ENCODE measurements at regions not wholly inside any gene's neighbourhood (a gene's known extent, or its start where the extent isn't known, plus 50 kb on each side); places are given as distances from the start of the nearest gene placed in this dataset.
"Not testable (repeated sequence)": the region's sequence is repeated elsewhere in the genome, so short reads cannot be mapped to it uniquely, and the experiment has no call there.

DNA sequence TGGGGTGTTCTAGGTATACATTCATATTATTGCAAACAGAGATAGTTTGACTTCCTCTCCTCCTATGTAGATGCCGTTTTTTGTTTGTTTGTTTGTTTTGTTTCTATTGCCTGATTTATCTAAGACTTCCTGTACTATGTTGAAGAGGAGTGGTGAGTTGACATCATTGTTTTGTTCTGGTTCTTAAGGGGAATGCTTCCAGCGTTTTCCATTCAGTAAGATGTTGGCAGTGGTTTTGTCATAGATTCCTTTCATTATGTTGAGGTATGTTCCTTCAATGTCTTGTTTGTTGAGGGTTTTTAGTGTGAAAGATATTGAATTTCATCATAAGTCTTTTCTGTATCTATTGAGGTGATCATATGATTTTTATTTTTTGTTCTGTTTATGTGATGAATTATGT is 401.6 kb upstream of the EPHA5 start:
- no peak for DNase-seq

DNA sequence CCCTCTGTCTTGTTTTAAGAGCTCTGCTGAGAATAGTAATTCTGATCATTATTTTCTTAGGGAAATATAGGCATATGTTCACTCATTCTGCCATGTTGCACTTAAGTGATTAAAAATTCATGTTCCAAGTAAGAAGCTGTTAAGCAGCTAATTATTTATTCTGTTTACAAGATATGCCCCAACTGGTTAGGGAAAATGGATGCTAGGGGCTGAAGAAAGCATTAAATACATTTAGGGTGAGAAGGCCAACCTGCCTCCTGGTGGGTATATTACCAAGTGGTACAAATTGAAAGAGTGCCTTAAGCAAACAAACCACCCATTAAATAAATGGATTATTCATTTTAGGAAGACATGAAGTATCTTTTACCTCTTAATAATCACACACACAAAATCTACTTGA is 392.6 kb upstream of the EPHA5 start:
- DNase-seq: no peak

DNA sequence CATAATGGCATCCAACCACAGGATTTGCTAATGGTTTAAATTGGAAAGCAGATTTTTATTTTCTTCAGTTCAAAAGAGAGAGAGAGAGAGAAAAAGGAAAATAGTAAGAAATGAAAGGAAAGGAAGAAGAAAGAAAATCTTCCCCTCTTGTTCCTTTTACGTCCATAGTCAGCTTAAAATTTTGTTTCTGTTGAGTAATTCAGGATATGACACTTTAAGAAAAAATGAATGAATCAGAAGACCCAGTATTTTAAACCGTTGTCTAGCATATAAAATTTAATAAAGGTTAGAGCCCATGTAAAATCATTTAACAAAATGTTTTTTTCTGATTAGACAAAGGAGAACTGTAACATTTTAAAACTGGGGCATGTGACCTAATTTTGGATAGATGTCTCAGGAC is 391.8 kb upstream of the EPHA5 start:
- DNase-seq: no peak

DNA sequence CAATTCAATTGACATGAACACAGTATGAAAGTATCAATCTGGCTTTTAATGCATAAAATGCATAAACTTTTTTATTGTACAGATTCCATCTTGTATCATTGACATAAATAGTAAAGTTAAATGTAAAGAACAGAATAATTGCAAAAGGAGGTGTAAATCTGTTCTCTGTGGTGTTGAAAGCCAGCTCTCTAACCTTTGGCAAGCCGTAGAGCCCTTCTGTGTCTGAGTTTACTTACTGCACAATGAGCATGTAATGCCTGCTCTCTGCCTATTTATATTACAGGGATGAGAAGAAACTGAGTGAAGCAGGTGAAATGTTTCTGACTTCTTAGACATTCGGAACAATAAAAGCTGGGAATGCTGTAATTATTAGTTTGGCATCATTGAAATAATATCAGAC is 389.3 kb upstream of the EPHA5 start:
- DNase-seq: no peak

DNA sequence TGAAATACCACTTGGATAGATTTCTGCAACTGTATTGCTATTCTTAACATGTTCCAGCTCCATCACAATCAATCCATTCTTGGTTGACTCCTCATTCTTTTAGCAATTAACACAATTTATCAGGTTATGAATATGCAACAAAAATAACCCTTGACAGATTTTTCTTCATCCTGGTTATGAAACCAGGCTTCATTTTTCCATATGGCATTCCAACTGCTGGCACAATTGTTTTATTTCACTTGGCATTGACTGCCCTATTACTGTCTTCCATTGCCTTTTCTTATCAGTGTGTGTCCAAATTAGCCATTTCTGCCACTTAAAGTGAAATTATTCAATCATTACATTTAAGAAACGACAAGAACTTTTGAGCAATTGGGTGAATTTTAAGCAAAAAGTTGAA is 388.8 kb upstream of the EPHA5 start:
- DNase-seq: no peak

DNA sequence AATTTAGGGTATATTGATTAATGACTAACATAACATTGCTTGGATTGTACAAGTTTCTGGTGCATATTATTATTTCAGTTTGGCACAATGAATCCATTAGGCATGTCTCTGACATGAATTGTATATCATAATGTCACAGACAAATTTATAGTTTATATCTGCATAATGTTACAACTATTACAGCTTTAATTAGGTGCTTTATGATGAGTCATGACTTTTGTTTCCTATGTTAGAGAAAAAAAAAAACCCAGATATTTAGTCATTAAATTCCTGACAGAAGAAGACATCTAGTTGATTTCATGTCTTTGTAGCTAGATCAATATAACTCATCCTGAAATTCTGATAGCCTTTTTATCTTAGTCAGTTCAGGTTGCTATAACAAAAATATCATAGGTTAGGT is 385.7 kb upstream of the EPHA5 start:
- no peak for DNase-seq

DNA sequence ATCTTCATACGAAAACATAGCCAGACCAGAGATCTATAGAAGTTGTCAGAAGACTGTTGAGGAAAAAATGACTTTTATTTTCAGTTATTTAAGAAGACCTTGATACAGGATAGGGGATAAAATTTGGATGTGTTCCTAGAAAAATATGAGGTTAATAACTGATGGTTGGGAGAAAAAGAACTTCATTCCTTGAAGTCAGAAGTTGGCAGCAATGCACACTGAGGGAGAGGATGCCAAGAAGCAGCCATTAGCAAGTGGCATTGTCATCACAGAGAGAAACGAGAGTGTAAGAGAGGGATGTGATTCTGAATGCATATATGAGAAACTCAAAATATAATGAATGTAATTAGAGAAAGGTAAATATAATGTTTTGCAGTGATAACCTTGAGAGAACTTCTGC is 382.1 kb upstream of the EPHA5 start:
- no peak for DNase-seq

DNA sequence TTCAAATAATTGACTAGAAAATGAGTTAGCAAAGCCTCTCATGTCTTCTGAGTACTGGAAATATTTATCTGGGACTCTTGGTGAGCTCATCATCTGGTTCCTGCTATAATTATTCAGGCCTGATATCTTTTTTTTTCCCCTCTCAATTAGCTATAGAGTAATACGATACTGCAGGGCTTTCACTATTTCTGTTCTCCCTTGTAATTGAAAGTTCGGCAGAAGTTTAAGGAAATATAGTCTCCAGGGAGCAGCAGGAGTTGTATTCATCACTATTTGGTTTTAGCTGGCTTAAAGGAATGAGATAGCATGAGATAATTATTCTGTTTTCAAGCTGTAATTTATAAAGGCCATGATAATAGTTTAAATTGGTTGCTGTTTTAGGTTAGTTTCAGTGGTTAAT is 378.6 kb upstream of the EPHA5 start:
- no peak for DNase-seq

DNA sequence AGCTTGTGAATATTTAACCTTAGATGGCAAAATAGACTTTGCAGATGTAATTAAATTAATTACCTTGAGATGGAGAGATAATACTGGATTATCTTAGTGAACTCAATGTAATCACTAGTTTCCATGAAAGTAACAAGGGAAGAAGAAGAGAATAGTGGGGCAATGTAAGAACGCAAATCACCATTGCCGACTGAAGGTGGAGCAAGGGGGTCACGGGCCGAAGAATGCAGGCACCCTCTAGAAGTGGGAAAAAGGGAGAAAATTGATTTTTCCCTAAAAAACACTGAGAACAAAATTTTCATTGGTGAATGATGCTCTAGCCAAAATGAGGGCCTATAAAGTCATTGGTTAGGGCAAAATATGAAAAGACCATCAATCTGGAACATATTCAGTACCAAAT is 375.6 kb upstream of the EPHA5 start:
- no peak for DNase-seq

DNA sequence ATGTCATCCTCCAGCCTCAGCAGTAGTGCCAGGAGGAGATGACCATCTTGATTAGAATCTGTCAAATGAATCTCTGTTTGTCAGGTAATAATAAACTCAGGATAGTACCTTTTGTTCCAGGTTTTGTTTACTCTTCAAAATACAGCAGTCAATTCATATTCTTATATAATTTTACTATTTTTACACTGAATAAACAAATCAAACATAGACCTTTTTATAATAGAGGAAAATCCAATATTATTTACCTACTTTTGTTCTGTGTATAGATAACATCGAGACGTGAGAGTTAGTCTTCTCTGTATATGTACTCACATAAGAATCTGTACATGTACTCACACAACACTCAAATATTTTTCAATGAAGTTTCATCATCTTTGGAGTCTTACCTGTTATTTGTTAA is 365.4 kb upstream of the EPHA5 start:
- DNase-seq: no peak

DNA sequence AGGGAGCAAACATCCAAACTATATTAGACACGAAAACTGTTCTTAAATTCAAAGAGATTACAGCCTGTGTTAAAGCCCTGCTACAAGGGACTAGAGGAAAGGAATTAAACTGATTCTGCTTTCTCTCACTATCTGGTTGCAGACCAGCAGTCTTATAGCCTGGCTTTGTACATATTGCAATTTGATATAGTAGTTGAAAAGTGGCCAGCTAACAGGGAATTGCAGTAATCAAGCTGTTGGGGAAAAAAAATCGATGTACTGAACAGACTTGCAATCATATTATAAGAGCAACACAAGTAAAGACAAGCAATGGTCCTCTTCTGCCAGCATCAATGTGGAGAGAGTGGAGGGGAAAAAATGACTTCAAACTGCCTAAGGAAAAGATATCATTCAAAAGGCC is 364.4 kb upstream of the EPHA5 start:
- DNase-seq: no peak

DNA sequence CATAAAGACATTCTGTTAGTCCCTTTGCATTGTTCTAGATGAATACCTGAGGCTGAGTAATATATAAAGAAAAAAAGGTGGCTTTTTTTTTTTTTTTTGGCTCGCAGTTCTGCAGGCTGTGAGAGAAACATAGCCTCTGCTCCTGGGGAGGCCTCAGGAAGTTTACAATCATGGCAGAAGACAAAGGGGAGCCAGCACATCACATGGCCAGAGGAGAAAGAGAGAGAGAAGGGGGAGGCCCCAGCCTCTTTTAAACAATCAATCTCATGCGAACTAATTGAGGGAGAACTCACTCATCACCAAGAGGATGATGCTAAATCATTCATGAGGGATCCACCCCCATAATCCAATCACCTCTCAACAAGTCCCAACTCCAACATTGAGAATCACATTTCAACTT is 364.0 kb upstream of the EPHA5 start:
- no peak for DNase-seq

DNA sequence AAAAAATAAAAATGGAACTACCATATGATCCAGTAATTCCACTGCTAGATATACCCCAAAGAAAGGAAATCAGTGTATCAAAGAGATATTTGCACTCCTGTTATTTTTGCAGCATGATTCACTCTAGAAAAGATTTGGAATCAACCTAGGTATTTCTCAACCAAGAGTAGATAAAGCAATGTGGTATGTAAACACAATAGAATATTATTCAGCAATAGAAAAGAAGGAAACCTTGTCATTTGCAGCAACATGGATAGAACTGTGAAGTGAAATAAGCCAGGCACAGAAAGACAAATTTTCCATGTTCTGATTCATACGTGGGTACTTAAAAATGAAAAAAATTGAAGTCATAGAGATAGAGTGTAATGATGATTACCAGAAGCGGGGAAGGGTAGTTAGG is 362.3 kb upstream of the EPHA5 start:
- no peak for DNase-seq

DNA sequence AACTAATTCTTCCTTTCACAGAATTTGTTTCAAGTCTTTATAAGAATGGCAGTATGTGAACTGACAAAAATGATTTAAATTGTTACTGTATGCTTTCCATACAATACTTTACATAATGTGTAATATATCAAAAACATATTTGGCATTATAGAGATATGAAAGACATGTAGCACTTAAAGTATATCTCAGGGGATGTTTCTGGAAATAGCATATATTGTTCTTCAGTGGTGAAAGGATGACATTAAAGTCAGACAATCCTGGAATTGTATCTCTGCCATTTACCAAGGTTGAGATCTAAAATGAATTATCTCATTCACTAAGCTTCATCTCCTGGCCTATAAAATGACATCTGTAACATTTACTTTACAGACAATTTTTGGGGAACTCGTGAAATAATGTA is 358.4 kb upstream of the EPHA5 start:
- DNase-seq: no peak

DNA sequence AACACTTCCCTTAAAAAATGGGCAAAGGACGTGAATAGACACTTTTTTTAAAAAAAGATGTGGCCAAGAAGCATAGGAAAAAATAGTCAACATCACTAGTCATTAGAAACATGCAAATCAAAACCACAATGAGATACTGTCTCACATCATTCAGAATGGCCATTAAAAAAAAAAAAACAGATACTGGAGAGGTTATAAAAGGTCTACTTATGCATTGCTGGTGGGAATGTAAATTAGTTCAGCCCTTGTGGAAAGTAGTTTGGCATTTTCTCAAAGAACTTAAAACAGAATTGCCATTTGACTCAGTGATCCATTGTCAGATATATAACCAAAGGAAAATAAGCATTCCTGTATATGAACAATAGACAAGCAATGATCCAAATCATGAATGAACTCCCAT is 352.8 kb upstream of the EPHA5 start:
- DNase-seq: no peak

DNA sequence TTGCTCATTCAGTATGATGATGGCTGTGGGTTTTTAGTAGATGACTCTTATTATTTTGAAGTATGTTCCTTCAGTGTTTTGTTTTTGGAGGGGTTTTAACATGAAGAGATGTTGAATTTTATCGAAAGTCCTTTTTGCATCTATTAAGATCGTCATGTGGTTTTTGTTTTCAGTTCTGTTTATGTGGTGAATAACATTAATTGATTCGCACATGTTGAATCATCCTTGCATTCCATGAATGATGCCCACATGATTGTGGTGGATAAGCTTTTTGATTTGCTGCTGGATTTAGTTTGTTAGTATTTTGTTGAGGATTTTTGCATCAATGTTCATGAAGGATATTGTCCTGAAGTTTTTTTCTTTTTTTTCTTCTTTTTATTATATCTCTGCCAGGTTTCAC is 347.4 kb upstream of the EPHA5 start:
- DNase-seq: no peak

DNA sequence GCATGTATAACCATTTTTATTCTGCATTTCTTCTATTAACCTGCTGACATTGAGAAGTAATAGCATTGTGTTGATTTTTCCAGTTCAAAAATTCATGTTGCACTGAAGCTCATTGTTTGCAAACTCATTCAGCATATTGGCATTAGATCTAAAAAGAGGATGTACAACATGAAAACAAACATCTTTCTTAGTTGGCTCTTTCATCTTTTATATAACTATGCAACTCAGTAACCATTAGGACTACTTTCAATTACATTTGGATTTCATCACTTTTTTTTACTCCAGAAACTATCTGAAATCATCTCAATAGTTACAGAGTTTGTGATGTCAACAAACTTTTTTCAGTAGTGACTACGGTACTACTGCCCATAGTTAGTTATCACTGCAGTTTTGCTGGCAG is 346.0 kb upstream of the EPHA5 start:
- DNase-seq: no peak

DNA sequence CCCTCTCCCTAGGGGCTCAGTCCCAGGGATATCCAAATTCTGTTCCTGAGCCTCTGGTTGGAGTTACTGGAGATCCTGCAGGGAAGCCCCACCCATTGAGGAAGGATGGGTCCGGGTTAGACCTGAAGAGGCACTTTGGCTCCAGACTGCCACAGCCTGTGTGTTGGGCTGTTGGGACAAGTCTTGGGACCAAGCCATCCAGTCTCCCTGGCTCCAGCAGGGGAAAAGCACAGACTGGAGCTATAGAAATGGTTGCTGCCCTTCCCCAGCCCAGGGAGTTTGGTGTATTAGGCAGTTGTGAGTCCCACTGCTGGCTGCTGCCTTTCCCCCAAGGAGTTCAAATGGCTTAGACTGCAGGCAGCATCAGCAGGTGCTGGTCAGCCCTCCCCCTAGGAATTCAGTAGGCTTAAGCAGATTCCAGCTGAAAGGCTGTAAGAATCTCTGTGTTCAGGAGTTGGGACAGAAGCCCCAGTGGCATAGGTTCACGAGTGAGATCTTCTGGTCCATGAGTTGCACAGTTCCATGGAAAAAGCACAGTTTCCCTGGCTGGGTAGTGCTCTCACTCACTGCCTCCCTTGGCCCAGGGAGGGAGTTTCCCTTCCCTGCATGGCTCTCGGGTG is 344.0 kb upstream of the EPHA5 start:
- no peak for DNase-seq

DNA sequence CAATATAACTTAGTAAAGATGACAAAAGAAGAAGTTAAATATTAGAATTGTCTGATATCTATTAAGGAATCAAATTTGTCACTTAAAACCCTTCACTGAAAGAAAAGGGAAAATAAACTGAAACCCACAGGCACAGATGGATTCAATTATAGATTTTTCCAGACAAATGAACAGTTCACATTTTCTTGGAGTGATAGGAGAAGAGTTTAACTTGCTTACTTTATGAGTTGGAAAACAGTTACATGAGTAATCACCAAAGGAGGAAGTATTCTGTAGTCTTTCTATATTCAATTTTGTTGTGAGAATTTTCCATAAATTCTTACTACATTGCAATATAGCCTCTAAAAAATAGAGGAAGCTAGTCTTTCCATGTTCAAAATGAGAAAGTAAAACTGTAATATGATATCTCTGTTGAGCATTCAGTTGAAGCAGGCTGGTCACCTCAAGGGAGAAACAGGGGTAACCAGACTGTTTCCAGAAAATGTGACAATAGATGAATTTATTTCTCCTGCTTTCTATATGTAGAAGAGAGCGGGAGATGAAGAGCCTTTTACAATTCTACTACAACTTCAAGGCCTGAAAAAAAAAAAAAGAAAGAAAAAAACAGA is 330.3 kb upstream of the EPHA5 start:
- DNase-seq: no peak

DNA sequence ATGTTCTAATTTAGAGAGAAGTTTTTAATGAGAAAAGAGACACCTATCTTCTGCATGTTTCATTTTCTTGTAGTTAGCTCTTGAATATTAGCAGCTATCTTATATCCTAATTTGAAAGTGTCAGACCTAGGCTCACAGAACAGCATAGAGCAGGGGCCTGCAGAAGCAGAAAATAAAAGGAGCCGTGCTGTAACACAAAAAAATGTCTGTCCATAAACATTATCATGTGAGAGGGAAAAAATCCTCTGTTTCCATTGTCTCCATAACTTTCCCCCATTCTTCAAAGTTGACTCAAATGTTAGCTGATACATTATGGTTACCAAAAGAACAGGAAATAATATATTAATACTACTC is 329.2 kb upstream of the EPHA5 start:
- no peak for DNase-seq

DNA sequence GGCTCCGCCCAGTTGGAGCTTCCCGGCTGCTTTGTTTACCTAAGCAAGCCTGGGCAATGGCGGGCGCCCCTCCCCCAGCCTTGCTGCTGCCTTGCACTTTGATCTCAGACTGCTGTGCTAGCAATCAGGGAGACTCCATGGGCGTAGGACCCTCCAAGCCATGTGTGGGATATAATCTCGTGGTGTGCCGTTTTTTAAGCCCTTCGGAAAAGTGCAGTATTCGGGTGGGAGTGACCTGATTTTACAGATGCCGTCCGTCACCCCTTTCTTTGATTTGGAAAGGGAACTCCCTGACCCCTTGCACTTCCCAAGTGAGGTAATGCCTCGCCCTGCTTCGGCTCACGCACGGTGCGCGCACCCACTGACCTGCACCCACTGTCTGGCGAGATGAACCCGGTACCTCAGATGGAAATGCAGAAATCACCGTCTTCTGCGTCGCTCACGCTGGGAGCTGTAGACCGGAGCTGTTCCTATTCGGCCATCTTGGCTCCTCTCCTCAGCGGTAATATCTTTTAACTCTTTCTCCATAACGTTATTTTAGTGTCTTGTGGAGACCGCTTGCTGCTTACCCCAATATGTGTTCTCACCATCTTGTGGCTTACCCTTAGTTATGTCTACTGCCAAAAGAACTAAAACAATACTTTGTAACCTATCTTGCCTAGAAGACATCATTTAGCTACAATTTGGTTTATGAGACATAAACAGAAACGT is 328.7 kb upstream of the EPHA5 start:
- not testable (repeated sequence) for DNase-seq

DNA sequence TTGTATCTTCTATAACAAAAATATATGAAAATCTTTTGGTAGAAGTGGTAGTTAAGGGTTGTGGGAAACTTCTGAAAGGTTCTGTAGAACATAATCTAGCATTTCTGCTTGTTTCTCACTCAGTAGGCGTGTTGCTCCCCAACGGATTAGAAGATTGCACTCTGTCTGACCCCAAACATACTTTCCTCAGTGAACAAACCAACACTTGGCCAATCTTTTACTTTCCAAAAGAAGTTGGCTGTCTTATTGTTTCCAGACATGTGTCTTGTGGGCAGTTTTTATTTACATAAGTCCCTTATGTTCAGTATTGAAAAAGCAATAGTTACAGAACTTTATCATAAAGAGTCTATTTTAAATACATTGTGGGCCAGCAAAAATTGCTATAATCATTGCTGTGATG is 312.8 kb upstream of the EPHA5 start:
- peak in 3 of 58 donors; percentile 0 to 7 (median 0) for DNase-seq

DNA sequence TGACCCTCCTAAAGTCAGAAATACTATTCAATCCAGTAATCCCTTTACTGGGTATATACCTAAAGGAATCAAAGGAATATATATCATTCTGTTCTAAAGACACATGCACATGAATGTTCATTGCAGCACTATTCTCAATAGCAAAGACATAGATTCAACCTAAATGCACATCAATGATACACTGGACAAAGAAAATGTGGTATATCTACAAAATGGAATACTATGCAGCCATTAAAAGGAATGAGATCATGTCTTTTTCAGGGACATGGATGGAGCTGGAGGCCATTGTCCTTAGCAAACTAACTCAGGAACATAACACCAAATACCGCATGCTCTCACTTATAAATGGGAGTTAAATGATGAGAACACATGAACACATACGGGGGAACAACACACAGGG is 306.0 kb upstream of the EPHA5 start:
- DNase-seq: no peak

Measured in anterior cingulate cortex (tissue), 58 donors.